ENCODE measurements at regions not wholly inside any gene's neighbourhood (a gene's known extent, or its start where the extent isn't known, plus 50 kb on each side); places are given as distances from the start of the nearest gene placed in this dataset.

GRCh38 chr3:59321881-59322540, 272.2 kb upstream of the CFAP20DC start:
- TF ChIP-seq GATA3 (IDR thresholded peaks at IDR 0.05; ENCODE audit: low read depth, low read length) = no peak
- TF ChIP-seq GATA2 (IDR thresholded peaks at IDR 0.05; ENCODE audit: low read depth, low read length) = no peak

Measured in SH-SY5Y (cell line).